Iris pigment epithelial cell (primary cell): ENCODE measurements at regions not wholly inside any gene's neighbourhood (a gene's known extent, or its start where the extent isn't known, plus 50 kb on each side); places are given as distances from the start of the nearest gene placed in this dataset.
A peak's percentile ranks its signal among the peaks of the same experiment; 100 is the strongest.

Experiments used
- DNase-seq: peaks from one replicate; pipeline ENCODE4 v3.0.0-alpha.2; 2011; ENCODE audit warnings: low read depth

GRCh38 chrX:45743906-45744625, 543.4 kb upstream of the DIPK2B start:
- no peak for DNase-seq

GRCh38 chrX:45743081-45743533, 542.4 kb upstream of the DIPK2B start:
- DNase-seq: peak; percentile 62

DNA sequence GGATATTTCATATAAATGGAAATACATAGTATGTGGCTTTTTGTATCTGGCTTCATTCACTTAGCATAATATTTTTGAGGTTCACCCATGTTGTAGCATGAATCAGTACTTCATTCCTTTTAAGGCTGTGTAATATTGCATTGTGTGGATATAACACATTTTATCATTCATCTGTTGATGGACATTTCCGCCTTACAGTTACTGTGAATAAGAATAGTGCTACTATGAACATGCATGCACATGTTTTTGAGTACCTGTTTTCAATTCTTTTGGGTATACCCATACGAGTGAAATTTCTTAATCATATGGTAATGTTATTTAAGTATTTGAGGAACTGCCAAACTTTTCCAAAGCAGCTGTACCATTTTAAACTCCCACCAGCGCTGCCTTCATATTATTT, 539.6 kb upstream of the DIPK2B start:
- no peak for DNase-seq

GRCh38 chrX:45735571-45735970, 534.9 kb upstream of the DIPK2B start:
- no peak for DNase-seq

DNA sequence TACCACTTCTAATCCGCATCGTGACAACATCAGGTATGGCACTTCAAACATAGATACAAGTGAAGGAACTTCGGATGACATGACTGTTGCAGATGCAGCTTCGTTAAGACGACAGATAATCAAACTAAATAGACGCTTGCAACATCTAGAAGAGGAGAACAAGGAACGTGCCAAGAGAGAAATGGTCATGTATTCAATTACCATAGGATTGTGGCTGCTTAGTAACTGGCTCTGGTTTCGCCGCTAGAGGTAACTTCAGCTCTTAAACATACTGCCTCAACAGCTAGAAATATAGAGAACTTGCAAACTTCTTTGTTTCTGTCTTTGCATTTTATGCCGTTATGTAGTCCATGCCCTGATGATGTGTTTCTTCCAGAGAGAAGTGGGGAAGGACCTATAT, 530.8 kb upstream of the DIPK2B start:
- DNase-seq: no peak

- DNase-seq: no peak
These were observed 527.1 kb upstream of the DIPK2B start for GRCh38 chrX:45727761-45728160.

GRCh38 chrX:45722471-45722870, 521.8 kb upstream of the DIPK2B start:
- DNase-seq: peak; percentile 59

- DNase-seq: peak; percentile 41
These were observed 519.2 kb upstream of the DIPK2B start for GRCh38 chrX:45719751-45720501.

- DNase-seq: no peak
These were observed 518.0 kb upstream of the DIPK2B start for GRCh38 chrX:45718676-45719075.

DNA sequence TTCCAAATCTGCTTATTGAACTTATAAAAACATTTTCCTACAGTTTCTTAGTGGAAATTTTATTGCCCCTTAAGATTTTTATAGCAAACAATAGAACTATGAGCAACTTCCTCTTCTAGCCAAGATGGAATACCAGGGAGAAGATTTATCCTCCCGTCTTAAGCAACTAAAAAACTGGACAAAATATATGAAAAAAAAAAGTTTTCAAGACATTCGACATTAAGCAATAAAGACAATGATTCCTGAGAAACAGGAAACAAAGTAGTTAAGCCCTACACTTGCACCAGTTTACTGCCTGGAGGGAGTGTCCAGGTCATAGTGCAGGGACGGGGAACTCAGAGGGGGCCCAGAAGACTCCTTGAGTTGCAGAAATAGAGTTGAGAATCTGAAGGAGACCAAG, 516.1 kb upstream of the DIPK2B start:
- DNase-seq: no peak

DNA sequence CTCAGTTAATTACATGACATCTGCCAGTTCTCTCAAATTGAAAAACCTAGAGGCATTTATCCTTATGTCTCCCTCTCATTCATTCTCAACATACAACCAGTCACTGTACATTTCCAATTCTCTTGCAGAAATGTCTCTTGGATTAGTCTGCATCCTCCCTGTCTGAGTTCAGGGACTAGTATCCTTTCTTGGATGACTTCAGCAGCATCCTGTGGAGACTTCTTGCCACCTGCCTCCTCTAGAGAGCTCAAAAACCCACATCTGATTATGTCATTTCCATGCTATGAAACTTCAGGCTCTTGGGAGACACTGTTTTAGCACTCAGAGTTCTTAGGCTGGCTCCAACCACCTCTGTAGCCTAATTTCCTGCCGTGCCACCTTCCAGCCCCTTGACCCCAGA, 515.1 kb upstream of the DIPK2B start:
- DNase-seq: peak; percentile 64

DNA sequence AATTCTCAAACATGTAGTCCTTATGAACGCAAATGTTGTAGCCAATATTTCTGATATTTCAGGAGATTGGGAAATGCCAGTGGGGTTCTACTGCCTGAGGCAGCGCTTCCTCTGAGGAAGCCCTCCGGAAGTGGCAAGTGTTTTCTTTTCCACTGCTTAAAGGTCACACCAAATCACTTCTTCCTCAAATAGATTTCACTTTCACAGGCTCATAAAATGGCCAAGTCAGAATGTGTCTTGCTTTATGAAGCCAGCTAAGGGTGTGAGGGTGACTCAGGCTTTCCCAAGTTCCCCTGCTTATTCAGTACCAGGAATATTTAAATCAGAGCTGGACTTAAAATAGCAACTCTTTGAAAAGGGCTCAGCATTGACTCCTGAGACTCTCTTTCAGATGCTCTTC, 514.2 kb upstream of the DIPK2B start:
- DNase-seq: peak; percentile 75

DNA sequence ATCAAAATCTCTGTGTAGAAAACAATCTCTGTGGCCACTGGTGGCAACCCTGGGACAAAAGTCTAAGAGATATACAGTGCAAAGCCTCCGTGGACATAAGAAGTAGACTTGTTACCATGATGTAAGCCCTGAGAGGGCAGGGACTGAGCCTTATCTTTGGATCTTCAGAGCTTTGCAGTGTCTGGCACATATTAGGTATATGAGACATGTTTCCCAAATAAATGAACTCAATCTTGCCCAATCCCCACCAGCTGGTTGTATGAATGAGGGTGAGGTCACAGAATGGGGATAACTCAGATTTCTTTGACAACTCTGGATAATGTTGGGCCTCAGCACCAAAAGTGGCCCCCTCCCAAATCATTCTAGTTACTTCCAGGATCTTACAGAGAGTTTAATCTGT, 511.4 kb upstream of the DIPK2B start:
- DNase-seq: peak; percentile 78

GRCh38 chrX:45711231-45711630, 510.6 kb upstream of the DIPK2B start:
- peak; percentile 52 for DNase-seq

DNA sequence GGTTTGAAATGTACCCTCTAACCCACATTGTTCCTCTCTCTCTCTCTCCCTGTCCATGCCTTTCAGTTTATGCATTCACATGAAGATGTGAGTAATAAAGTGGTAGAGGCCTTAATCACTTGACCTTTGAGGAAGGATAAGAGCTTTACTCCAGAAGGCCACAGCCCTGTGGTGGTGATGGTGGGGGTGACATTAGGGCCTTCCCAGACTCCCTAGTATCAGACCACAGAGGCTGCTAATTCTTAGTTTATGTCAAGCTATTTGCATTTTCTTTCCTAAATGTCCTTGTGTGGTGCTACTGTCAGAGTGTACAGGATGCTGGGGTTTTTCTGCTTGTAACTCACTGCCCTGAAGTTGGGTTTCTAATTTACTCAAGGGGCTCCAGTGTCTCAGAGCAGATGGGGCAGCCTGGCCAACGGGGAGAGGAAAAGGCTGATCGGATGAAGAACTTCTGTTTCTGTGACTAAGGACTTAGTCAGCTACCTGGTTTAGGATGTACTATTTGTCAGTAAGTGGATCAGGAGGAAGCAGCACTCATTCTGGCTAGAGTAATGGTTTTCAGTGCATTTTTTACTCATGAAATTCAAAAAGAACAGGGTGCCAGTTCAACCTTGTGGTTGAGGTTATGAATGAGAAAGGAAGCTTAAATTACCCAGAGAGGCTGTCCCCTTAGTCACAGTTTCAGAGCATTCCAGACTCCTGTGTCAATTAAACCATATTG, 509.6 kb upstream of the DIPK2B start:
- peak; percentile 93 for DNase-seq

- no peak for DNase-seq
These were observed 508.7 kb upstream of the DIPK2B start for GRCh38 chrX:45709381-45709780.

DNA sequence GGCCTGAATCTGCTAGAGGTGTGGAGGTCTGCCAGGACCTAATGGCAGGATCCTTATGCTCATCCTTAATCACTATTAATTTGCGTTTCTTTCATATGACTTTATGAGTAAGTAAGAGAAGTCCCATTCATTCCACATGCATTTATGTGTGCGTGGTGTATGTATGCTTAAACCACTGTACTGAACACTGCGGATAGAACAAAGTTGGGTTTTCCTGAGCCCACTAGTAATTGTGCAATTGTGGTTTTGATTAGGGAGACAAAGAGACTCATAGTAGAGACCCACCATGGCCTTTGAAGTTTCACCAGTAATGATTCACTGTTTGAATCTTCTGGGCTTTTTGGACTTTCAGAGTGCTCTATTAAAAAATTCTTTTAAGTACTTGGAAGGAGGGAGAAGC, 498.5 kb upstream of the DIPK2B start:
- peak; percentile 75 for DNase-seq

DNA sequence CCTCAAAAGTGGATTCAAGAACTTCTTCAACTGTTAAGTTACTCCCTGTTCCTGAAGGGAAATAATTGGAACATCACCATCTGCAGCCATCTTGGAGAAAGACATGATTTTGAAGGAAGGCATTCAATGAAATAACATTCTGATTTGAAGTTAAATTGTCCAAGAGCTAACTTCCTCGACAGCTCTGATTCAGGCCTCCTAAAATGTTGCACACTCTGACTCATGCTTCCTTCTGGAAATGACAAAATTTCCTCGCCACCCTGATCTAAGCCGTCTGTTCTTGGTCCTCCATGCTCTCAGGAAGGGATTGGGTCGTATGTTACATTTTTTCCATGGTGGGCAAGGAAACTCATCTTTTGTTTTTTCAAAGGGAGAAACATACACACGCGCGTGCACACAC, 496.9 kb upstream of the DIPK2B start:
- peak; percentile 80 for DNase-seq

DNA sequence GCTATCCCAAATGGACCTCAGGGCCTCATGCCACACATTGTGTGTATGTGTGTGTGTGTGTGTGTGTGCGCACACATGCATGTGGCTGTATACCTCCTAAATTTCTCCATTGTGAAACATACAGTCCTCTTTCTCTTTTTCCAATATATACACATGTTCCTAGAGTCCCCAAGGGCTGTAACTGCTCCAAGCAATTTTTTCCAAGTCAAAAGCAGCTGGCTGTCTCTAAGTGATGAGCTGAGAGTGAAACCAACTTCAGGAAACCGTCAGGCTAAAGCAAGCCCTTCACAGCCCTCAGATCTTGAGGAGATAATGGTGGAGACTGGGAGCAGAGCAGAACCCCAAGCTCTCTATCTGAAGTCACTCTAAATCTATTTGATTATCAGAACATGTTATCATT, 496.1 kb upstream of the DIPK2B start:
- no peak for DNase-seq

- DNase-seq: no peak
These were observed 489.3 kb upstream of the DIPK2B start for GRCh38 chrX:45689971-45690370.

- no peak for DNase-seq
These were observed 483.2 kb upstream of the DIPK2B start for GRCh38 chrX:45683914-45684313.

DNA sequence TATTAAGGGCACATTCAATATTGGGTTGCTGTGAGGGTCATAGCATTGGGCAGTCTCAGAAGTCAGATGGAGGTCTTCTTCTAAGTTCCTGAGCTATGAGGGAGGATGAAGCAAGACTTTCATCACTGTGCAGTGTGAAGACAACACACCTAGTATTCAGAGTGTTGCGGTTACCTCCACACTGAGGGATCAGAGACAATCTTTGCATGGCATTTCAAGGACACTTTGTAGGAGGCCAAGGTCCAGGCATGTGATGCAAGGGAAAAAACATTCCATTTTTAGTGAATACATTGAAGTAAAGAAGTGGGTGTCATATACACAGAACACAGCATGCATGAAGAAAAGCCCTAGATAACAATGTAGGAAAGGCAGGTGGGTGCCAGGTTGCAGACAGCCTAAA, 481.2 kb upstream of the DIPK2B start:
- no peak for DNase-seq
